ENCODE measurements at regions not wholly inside any gene's neighbourhood (a gene's known extent, or its start where the extent isn't known, plus 50 kb on each side); places are given as distances from the start of the nearest gene placed in this dataset.
"Not testable (repeated sequence)": the region's sequence is repeated elsewhere in the genome, so short reads cannot be mapped to it uniquely, and the experiment has no call there.

GRCh38 chr2:220353897-220354296 lies 726.5 kb downstream of the SLC4A3 start:
- Histone ChIP-seq H3K27ac (ENCODE audit: low read depth, low read length) (no peak overlapping the region), H3K27me3 (ENCODE audit: control insufficient read depth in 5 of 5, insufficient read depth in 4 of 5, low read length in 5 of 5) (no peaks in the 10 kb centered on the region), H3K9ac (ENCODE audit: low read length in 5 of 5) (no peak overlapping the region), H3K36me3 (ENCODE audit: control insufficient read depth in 5 of 5, insufficient read depth in 5 of 5, low read length in 5 of 5) (no peaks in the 10 kb centered on the region), H3K9me3 (ENCODE audit: control insufficient read depth in 5 of 5, low read length in 5 of 5) (no peaks in the 10 kb centered on the region), H3K4me3 (ENCODE audit: low read depth in 1 of 5, low read length in 5 of 5) (no peak overlapping the region), H3K4me1 (ENCODE audit: control insufficient read depth in 5 of 5, insufficient read depth in 5 of 5, low read length in 5 of 5) (no peaks in the 10 kb centered on the region)

GRCh38 chr2:220356076-220356475 lies 728.6 kb downstream of the SLC4A3 start:
- no peaks in the 10 kb centered on the region for H3K4me1 ChIP-seq (ENCODE audit: control insufficient read depth in 5 of 5, insufficient read depth in 5 of 5, low read length in 5 of 5)
- no peak overlapping the region for H3K4me3 ChIP-seq (ENCODE audit: low read depth in 1 of 5, low read length in 5 of 5)
- H3K36me3 ChIP-seq (ENCODE audit: control insufficient read depth in 5 of 5, insufficient read depth in 5 of 5, low read length in 5 of 5), result no peaks in the 10 kb centered on the region

DNA sequence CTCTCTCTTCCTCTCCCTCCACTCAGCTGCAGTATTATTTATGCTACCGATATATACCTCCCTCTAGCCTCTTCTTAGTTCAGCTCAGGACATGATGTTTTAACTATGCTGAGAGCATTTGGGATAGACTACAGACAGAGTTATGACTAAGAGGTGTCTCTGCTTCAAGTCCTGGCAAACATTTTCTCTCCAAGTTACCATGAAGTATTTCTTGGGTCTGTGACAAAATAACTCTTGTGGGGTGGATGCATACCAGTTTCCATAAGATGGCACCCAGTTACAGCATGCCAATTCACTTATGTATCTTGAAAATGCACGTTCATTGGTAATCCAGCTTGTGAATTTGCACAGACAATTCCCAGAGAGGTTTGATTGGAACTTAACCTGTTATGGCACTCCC lies 737.6 kb downstream of the SLC4A3 start:
- Histone ChIP-seq H3K9me3 (ENCODE audit: control insufficient read depth in 5 of 5, low read length in 5 of 5) (peaks cover 0 to 6% (median 0%) of the 10 kb centered on the region in 5 donors), H3K4me3 (ENCODE audit: low read depth in 1 of 5, low read length in 5 of 5) (no peak overlapping the region), H3K27me3 (ENCODE audit: control insufficient read depth in 5 of 5, insufficient read depth in 4 of 5, low read length in 5 of 5) (no peaks in the 10 kb centered on the region), H3K4me1 (ENCODE audit: control insufficient read depth in 5 of 5, insufficient read depth in 5 of 5, low read length in 5 of 5) (no peaks in the 10 kb centered on the region), H3K36me3 (ENCODE audit: control insufficient read depth in 5 of 5, insufficient read depth in 5 of 5, low read length in 5 of 5) (no peaks in the 10 kb centered on the region), H3K27ac (ENCODE audit: low read depth, low read length) (no peak overlapping the region), H3K9ac (ENCODE audit: low read length in 5 of 5) (no peak overlapping the region)

More at GRCh38 chr2:220356076-220356475, 728.6 kb downstream of the SLC4A3 start:
- no peaks in the 10 kb centered on the region for H3K27me3 ChIP-seq (ENCODE audit: control insufficient read depth in 5 of 5, insufficient read depth in 4 of 5, low read length in 5 of 5)
- H3K9ac ChIP-seq (ENCODE audit: low read length in 5 of 5), result no peak overlapping the region
- no peaks in the 10 kb centered on the region for H3K9me3 ChIP-seq (ENCODE audit: control insufficient read depth in 5 of 5, low read length in 5 of 5)
- H3K27ac ChIP-seq (ENCODE audit: low read depth, low read length), result no peak overlapping the region

- Histone ChIP-seq H3K36me3 (ENCODE audit: control insufficient read depth in 5 of 5, insufficient read depth in 5 of 5, low read length in 5 of 5) (no peaks in the 10 kb centered on the region), H3K4me3 (ENCODE audit: low read depth in 1 of 5, low read length in 5 of 5) (no peak overlapping the region), H3K4me1 (ENCODE audit: control insufficient read depth in 5 of 5, insufficient read depth in 5 of 5, low read length in 5 of 5) (no peaks in the 10 kb centered on the region), H3K27ac (ENCODE audit: low read depth, low read length) (no peak overlapping the region), H3K27me3 (ENCODE audit: control insufficient read depth in 5 of 5, insufficient read depth in 4 of 5, low read length in 5 of 5) (no peaks in the 10 kb centered on the region), H3K9me3 (ENCODE audit: control insufficient read depth in 5 of 5, low read length in 5 of 5) (peaks cover 0 to 6% (median 0%) of the 10 kb centered on the region in 5 donors), H3K9ac (ENCODE audit: low read length in 5 of 5) (no peak overlapping the region)
Observed at GRCh38 chr2:220366765-220367164, 739.3 kb downstream of the SLC4A3 start.

GRCh38 chr2:220370764-220371163 lies 743.3 kb downstream of the SLC4A3 start:
- Histone ChIP-seq H3K4me3 (ENCODE audit: low read depth in 1 of 5, low read length in 5 of 5) (no peak overlapping the region), H3K27me3 (ENCODE audit: control insufficient read depth in 5 of 5, insufficient read depth in 4 of 5, low read length in 5 of 5) (no peaks in the 10 kb centered on the region), H3K9me3 (ENCODE audit: control insufficient read depth in 5 of 5, low read length in 5 of 5) (peaks cover 0 to 6% (median 0%) of the 10 kb centered on the region in 5 donors), H3K9ac (ENCODE audit: low read length in 5 of 5) (no peak overlapping the region), H3K4me1 (ENCODE audit: control insufficient read depth in 5 of 5, insufficient read depth in 5 of 5, low read length in 5 of 5) (no peaks in the 10 kb centered on the region), H3K27ac (ENCODE audit: low read depth, low read length) (no peak overlapping the region), H3K36me3 (ENCODE audit: control insufficient read depth in 5 of 5, insufficient read depth in 5 of 5, low read length in 5 of 5) (no peaks in the 10 kb centered on the region)

DNA sequence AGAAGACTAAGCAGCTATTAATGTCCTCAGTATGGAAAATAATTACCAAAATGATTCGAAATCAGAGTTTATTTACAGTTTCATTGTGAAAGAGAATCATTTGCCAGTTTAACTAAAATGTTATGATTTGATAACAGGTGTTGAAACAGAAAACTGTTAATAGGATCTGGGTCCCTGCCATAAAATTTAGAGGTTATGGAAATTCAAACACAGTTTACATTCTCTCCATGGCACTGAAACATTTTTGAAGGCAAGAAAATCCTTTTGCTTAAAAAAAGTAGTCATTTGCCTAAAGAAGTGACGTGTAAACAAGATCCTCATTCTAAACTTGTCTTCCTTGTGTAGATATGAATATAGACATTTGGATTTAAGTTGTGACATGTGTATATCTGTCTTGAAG lies 743.8 kb downstream of the SLC4A3 start:
- Histone ChIP-seq H3K9ac (ENCODE audit: low read length in 5 of 5) (no peak overlapping the region), H3K27me3 (ENCODE audit: control insufficient read depth in 5 of 5, insufficient read depth in 4 of 5, low read length in 5 of 5) (no peaks in the 10 kb centered on the region), H3K36me3 (ENCODE audit: control insufficient read depth in 5 of 5, insufficient read depth in 5 of 5, low read length in 5 of 5) (no peaks in the 10 kb centered on the region), H3K4me3 (ENCODE audit: low read depth in 1 of 5, low read length in 5 of 5) (no peak overlapping the region), H3K27ac (ENCODE audit: low read depth, low read length) (no peak overlapping the region), H3K9me3 (ENCODE audit: control insufficient read depth in 5 of 5, low read length in 5 of 5) (peaks cover 0 to 6% (median 0%) of the 10 kb centered on the region in 5 donors), H3K4me1 (ENCODE audit: control insufficient read depth in 5 of 5, insufficient read depth in 5 of 5, low read length in 5 of 5) (no peaks in the 10 kb centered on the region)

DNA sequence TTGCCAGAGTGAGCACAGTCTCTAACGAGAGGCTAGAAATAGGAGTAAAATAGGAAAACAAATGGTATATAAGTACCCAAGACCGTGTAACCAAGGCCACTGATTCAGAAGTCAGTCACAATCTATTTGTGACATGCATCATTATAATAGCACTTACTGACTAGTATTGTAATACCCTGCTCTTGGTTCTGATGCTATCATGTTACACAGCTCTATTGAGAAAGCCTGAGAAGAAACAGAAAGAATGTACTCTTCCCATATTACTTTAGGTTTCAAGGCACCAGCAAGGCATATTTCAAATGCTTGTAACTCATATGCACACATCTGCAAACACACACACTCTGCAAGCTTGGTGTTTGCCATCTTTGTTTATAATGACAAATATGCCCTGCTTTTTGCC lies 746.4 kb downstream of the SLC4A3 start:
- Histone ChIP-seq H3K36me3 (ENCODE audit: control insufficient read depth in 5 of 5, insufficient read depth in 5 of 5, low read length in 5 of 5) (no peaks in the 10 kb centered on the region), H3K9me3 (ENCODE audit: control insufficient read depth in 5 of 5, low read length in 5 of 5) (no peaks in the 10 kb centered on the region), H3K27ac (ENCODE audit: low read depth, low read length) (no peak overlapping the region), H3K4me1 (ENCODE audit: control insufficient read depth in 5 of 5, insufficient read depth in 5 of 5, low read length in 5 of 5) (no peaks in the 10 kb centered on the region), H3K27me3 (ENCODE audit: control insufficient read depth in 5 of 5, insufficient read depth in 4 of 5, low read length in 5 of 5) (no peaks in the 10 kb centered on the region), H3K9ac (ENCODE audit: low read length in 5 of 5) (no peak overlapping the region), H3K4me3 (ENCODE audit: low read depth in 1 of 5, low read length in 5 of 5) (no peak overlapping the region)

- Histone ChIP-seq H3K4me1 (ENCODE audit: control insufficient read depth in 5 of 5, insufficient read depth in 5 of 5, low read length in 5 of 5) (no peaks in the 10 kb centered on the region), H3K27ac (ENCODE audit: low read depth, low read length) (no peak overlapping the region), H3K9me3 (ENCODE audit: control insufficient read depth in 5 of 5, low read length in 5 of 5) (peaks cover 0 to 3% (median 0%) of the 10 kb centered on the region in 5 donors), H3K9ac (ENCODE audit: low read length in 5 of 5) (no peak overlapping the region), H3K27me3 (ENCODE audit: control insufficient read depth in 5 of 5, insufficient read depth in 4 of 5, low read length in 5 of 5) (no peaks in the 10 kb centered on the region), H3K4me3 (ENCODE audit: low read depth in 1 of 5, low read length in 5 of 5) (no peak overlapping the region), H3K36me3 (ENCODE audit: control insufficient read depth in 5 of 5, insufficient read depth in 5 of 5, low read length in 5 of 5) (no peaks in the 10 kb centered on the region)
Observed at GRCh38 chr2:220374282-220374681, 746.9 kb downstream of the SLC4A3 start.

- Histone ChIP-seq H3K9me3 (ENCODE audit: control insufficient read depth in 5 of 5, low read length in 5 of 5) (peaks cover 0 to 12% (median 4%) of the 10 kb centered on the region in 5 donors), H3K4me3 (ENCODE audit: low read depth in 1 of 5, low read length in 5 of 5) (no peak overlapping the region), H3K27me3 (ENCODE audit: control insufficient read depth in 5 of 5, insufficient read depth in 4 of 5, low read length in 5 of 5) (no peaks in the 10 kb centered on the region), H3K27ac (ENCODE audit: low read depth, low read length) (no peak overlapping the region), H3K36me3 (ENCODE audit: control insufficient read depth in 5 of 5, insufficient read depth in 5 of 5, low read length in 5 of 5) (no peaks in the 10 kb centered on the region), H3K9ac (ENCODE audit: low read length in 5 of 5) (no peak overlapping the region), H3K4me1 (ENCODE audit: control insufficient read depth in 5 of 5, insufficient read depth in 5 of 5, low read length in 5 of 5) (no peaks in the 10 kb centered on the region)
Observed at GRCh38 chr2:220377482-220378155, 750.2 kb downstream of the SLC4A3 start.

DNA sequence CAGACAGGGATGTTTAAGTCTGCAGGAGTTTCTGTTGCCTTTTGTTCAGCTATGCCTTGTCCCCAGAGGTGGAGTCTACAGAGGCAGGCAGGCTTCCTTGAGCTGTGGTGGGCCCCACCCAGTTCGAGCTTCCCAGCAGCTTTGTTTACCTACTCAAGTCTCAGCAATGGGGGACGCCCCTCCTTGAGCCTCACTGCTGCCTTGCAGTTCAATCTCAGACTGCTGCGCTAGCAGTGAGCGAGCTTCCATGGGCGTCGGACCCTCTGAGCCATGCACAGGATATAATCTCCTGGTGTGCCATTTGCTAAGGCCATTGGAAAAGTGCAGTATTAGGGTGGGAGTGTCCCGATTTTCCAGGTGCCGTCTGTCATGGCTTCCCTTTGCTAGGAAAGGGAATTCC lies 760.3 kb downstream of the SLC4A3 start:
- not testable (repeated sequence) for H3K27me3 ChIP-seq (ENCODE audit: control insufficient read depth in 5 of 5, insufficient read depth in 4 of 5, low read length in 5 of 5); H3K4me3 ChIP-seq (ENCODE audit: low read depth in 1 of 5, low read length in 5 of 5); H3K36me3 ChIP-seq (ENCODE audit: control insufficient read depth in 5 of 5, insufficient read depth in 5 of 5, low read length in 5 of 5); H3K9ac ChIP-seq (ENCODE audit: low read length in 5 of 5); H3K9me3 ChIP-seq (ENCODE audit: control insufficient read depth in 5 of 5, low read length in 5 of 5); H3K4me1 ChIP-seq (ENCODE audit: control insufficient read depth in 5 of 5, insufficient read depth in 5 of 5, low read length in 5 of 5); H3K27ac ChIP-seq (ENCODE audit: low read depth, low read length)

All from subcutaneous abdominal adipose tissue (tissue), 5 donors.